ENCODE measurements at regions not wholly inside any gene's neighbourhood (a gene's known extent, or its start where the extent isn't known, plus 50 kb on each side); places are given as distances from the start of the nearest gene placed in this dataset.
"Not testable (repeated sequence)": the region's sequence is repeated elsewhere in the genome, so short reads cannot be mapped to it uniquely, and the experiment has no call there.

DNA sequence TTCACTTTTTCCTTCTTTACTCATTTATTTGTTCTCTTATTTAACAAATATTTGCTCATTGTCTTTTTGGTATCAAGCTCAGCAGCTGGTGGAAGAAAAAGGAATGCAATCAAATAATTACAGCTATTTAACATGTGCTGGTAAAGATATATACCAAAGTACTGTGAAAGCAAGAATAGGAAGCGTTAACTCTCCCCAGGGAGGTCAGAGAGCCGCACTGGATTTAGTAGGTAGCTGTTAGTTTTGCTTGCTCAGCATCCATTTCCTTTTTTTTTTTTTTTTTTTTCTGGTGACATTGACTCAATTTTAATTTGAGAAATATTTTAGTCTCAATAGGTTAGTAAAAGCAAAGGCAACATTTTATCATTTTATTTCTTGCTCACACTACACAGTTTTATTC is 308.5 kb upstream of the MDFIC2 start:
- DNase-seq: no peak

DNA sequence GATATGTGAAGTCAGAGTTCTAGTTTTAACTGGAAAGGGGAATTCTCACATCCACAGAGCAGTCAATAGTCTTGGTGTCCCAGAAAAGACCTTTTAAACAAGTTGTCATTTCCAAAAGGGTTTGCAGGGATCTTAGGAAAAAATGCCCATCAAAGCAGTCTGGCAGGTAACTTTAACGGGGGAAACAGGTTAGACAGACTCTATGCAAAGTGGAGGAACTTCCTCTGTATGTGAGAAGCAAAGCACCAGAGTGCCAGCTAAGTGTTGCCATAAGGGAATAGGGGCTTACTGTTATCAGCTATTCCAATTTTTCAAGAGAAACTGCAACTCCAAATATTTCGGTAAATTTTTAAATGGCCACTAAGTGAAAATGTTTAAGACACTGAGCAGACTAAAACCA is 307.9 kb upstream of the MDFIC2 start:
- no peak for DNase-seq

DNA sequence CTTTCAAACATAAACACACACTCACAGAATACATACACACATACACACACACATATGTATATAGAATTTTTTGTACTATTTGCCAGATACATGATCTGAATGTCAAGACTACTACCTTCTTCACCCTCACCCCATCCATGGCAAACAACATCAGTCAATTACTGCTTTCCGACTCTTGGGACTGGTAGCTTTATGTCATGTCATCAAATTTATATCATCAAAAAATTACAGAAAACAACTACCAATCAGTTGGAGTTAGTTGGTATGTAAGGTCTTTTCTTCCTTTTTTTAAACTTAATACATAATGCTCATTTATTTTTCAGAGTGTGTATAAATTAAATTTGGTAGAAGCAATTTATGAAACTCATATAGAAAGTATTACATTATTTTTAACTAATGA is 305.7 kb upstream of the MDFIC2 start:
- no peak for DNase-seq

DNA sequence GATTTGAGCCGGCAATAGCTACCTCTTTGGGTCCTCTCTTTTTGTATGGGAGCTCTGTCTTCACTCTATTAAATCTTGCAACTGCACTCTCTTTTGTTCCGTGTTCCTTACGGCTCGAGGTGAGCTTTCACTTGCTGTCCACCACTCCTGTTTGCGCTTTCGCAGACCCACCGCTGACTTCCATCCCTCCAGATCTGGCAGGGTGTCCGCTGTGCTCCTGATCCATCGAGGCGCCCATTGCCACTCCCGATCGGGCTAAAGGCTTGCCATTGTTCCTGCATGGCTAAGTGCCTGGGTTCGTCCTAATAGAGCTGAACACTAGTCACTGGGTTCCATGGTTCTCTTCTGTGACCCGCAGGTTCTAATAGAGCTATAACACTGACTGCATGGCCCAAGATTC is 304.9 kb upstream of the MDFIC2 start:
- DNase-seq: not testable (repeated sequence)

DNA sequence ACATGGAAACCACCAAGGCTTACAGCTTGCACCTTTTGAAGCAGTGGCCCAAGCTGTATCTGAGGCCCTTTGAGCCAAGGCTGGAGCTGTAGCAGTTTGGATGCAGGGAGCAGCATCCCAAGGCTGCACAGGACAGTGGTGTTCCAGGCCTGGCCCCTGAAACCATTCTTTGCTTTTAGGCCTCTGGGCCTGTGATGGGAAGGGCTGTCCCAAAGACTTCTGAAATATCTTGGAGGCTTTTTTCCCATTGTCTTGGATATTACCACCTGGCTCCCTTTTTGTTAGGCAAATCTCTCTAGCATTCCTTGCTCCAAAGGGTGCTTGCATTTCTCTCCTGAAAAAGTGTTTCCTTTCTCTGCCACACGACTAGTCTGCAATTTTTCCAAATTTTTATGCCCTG is 302.8 kb upstream of the MDFIC2 start:
- no peak for DNase-seq

DNA sequence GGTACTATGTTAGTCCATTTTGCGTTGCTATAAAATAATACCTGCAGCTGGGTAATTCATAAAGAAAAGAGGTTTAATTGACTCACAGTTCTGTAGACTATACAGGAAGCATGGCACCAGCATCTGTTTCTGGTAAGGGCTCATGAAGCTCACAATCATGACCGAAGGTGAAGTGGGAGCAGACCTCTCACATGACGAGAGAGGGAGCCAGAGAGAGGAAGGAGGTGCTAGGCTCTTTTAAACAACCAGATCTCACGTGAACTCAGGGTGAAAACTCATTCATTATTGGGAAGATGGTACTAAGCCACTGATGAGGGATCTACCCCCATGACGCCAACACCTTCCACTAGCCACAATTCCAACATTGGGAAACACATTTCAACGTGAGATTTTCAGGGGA is 301.7 kb upstream of the MDFIC2 start:
- no peak for DNase-seq

DNA sequence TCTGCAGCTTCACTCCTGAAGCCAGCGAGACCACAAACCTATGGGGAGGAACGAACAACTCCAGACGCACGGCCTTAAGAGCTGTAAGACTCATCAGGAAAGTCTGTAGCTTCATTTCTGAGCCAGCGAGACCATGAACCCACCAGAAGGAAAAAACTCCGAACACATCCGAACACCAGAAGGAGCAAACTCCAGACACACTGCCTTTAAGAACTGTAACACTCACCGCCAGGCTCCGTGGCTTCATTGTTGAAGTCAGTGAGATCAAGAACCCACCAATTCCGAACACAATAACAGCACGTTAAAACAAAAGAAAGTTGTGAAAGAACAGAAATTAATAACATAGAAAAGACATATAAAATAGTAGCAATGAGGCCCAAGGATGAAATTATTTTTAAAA is 300.5 kb upstream of the MDFIC2 start:
- no peak for DNase-seq

DNA sequence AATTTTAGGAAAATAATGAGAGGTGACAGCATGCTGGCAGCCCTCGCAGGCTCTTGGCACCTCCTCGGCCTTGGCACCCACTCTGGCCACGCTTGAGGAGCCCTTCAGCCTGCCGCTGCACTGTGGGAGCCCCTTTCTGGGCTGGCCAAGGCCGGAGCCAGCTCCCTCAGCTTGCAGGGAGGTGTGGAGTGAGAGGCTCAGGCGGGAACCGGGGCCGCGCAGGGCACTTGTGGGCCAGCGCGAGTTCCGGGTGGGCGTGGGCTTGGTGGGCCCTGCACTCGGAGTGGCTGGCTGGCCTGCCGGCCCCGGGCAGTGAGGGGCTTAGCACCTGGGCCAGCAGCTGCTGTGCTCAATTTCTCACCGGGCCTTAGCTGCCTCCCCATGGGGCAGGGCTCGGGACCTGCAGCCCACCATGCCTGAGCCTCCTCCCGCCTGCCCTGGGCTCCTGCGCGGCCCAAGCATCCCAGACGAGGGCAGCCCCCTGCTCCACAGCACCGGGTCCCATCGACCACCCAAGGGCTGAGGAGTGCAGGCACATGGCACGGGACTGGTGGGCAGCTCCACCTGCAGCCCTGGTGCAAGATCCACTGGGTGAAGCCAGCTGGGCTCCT is 299.3 kb upstream of the MDFIC2 start:
- DNase-seq: not testable (repeated sequence)

DNA sequence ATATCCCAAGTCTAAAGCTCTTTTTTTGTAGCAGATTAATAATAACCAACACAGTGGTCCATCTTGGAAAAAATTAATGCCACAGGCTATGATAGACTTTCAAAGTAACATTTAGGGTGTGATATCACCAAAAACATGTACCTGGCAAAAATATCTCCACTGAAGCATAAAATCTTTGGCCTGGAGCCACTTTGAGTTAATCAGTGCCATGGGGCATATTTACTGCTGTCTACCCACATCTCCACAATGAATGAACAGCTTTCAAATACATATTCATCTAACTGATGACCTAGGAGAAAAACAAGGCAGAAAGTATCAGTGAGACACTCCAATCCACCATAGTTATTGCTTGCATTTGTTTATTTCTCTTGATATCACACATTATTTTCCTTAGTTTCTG is 296.0 kb upstream of the MDFIC2 start:
- no peak for DNase-seq

DNA sequence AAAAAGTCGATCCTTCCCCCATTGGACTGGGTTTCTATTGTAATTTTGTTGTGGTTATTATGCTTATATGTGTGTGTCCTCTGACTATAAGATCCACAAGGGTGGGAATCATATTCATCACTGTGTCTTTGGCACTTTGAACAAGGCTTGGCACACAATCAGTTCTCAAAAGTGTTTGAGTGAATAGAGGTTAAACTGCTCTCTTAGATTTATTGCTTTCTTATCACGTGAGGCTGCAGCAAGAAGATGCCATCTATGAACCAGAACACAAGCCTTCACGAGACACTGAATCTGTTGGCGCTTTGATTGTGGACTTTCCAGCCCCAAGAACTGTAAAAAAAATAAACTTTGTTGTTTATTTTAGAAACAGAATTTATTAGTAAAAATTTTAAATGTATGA is 295.0 kb upstream of the MDFIC2 start:
- no peak for DNase-seq

DNA sequence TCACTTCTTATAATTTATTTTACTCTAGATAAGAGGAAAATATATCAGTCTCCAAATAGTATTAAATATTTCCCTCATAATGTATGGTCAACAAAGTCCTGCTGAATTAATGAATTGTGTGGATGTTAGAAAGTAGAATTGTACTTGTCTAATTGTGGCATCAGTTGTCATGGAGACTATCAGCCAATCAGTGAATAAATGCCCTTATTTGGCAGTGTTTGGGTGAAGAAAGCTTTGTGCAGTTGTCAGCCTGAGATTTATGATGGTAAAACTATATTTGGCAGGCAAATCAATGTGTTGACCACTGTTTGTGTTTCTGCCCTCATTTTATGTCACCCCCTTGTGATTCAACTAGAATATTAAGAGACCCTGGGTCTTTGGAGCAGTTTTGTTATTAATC is 293.6 kb upstream of the MDFIC2 start:
- DNase-seq: no peak

DNA sequence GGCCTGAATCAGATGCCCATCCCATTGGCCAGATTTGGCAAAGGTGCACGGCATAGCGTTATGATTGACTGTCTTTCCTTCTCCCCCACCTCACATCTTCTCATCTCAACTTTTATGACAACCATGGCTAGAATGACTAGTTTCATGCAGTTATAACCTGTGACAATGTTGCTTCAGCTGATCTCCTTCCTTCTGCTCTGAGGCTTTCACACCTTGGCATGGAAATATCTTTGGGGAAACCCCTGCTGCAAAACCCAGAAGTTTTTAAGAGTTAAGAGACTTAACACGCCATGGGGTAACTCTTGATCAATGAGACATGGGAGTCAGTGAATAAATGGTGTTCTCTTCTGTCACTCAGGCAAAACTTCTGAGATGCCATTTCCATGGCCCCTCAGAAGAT is 290.7 kb upstream of the MDFIC2 start:
- no peak for DNase-seq

DNA sequence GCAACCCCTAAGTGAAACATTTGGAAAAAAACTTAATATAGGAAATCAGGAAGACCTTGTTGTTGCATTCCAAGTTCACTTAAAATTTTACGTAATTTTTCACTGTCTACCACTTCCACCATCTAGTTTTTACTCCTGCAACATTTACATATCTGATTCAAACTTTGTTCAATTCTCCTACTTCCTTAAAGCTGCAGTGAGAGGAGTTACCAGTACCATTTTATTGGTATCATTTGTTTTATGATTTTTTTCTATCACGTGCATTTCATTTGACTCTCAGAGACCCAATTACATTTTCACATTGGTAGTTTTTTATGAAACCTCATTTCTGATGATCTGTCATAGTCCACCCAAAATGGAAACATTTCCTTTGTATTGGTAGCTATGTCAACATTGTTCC is 284.9 kb upstream of the MDFIC2 start:
- no peak for DNase-seq

DNA sequence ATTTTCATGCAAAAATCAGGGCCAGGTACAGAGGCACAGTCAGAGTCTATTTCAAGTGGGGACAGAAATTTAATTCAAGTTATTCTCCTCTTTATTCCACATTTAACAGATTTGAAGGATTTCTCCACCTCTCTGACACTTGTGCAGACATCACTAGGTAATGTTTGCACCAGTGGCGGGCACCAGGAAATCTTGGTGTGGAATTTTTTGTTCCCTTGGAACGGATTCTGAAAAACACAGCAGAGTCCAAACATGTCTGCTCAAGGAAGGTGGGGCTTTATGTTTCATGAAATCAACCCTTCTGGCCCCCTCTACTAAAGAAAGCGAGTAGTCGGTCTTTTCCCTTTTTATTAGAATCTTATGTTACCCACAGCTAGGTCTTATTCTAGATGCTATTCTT is 271.2 kb upstream of the MDFIC2 start:
- DNase-seq: no peak

DNA sequence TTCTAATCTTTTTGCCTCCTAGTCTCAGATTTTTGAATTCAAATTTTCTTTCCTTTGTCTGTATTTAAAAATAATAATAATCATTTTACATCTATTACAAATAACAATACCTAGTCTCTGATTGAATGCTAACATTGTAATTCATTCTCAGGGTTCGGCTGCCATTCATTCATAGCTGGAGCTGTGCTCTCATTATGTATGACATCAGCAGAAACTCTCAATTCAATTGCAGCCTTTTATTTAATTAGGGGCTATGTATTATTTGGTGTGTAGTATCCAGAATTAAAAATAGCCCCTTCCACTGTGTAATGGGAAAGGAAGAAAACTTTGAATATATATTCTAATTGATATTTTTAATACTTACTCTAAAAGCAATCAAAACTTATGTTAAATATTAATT is 270.4 kb upstream of the MDFIC2 start:
- no peak for DNase-seq

DNA sequence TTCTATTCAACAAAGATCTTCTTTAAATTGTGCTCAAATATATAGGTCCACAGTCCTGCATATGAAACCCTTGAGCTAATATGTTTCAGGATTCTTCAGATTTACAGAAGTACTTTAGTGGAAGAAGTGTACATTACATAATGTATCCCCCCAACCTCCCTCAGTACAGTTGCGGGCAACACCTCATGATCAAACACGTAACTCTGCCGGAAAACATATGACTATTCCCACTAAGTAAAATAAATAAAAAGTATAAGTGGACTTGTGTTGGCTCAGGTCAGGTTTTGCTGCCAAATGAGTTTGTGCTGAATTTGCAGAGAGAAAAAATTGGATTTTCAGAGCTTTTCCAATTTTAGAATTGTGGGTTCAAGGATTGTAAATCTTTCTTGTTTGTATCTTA is 267.6 kb upstream of the MDFIC2 start:
- no peak for DNase-seq

DNA sequence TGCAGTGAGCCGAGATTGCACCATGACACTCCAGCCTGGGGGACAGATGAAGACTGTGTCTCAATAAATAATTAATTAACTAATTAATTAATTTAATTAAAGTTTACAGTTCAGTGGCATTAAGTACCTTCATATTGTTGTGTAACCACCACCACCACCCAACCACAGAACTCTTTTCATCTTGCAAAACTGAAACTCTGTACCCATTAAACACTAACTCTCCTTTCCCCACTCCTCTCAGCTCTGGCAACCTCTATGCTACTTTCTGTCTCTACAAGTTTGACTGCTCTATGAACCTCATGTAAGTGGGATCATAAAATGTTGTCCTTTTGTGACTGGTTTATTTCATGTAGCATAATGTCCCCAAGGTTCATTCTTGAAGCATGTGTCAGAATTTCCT is 259.3 kb upstream of the MDFIC2 start:
- DNase-seq: no peak

DNA sequence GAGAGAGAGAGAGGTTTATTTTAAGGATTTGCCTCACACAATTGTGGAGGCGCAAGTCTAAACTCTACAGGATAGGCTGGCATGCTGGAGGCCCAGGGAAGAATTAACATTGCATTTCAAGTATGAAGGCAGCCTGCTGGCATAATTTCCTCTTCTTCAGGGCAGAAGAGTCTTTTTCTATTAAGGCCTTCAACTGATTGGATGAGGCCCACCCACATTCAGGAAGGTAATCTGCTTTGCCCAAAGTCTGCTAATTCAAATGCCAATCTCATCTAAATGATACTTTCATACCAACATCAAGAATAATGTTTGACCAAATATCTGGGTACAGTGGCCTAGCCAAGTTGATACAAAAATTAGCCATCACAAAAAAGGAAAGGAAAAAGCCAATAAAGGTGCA is 258.1 kb upstream of the MDFIC2 start:
- no peak for DNase-seq

DNA sequence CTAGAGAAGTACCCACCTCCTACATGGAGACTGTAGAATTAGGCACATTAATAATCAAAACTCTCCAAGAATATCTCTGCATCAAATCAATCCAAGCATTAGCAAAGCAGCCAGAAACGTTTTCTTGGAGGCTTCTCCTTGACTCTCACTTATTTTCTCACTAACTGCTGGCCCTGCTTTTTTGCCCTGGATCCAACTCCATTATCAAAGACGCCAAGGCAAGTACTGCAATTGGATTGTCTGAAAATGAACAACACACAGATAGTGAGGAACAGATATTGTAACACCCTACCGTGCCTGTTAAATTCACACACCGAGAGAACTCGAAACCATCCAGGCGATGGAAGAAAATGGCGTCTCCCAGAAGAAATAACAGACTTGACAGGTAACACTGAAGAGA is 256.2 kb upstream of the MDFIC2 start:
- no peak for DNase-seq

DNA sequence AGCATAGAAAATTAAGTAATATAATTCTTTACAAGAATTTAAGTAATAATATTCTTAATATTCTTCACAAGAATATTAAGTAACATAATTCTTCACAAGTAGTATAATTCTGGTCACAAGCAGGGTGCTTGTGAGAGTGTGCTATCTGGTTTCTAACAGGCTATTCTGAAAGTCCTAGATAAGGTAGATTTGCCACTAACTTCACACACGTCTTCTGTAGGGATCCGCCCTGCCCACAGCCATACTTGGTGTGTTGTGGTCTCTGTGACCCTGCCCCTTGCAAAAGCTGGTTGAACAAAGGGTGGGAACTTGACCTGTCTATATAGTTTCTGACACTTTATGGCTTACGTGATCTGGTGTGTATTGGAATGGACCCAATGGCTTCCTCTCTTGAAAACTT is 253.4 kb upstream of the MDFIC2 start:
- no peak for DNase-seq

DNA sequence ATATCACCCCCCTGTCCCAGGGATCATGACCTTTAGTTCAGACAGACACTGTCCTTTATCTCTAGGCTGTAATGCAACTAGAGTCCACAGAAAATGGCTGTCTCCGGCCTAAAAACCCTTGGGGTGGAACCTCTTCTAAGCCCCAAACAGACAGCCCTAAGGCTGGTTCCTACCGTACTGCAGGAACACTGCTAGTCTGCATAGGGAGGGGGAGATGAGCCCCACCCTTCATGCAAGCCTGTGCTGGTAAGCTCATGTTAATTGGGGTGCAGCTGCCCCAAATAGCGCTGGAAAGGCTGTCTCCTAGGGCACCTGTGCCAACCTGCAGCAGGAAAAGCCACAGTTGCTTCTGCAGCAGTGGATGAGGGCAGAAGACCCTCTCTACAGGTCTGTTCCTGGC is 252.1 kb upstream of the MDFIC2 start:
- no peak for DNase-seq

DNA sequence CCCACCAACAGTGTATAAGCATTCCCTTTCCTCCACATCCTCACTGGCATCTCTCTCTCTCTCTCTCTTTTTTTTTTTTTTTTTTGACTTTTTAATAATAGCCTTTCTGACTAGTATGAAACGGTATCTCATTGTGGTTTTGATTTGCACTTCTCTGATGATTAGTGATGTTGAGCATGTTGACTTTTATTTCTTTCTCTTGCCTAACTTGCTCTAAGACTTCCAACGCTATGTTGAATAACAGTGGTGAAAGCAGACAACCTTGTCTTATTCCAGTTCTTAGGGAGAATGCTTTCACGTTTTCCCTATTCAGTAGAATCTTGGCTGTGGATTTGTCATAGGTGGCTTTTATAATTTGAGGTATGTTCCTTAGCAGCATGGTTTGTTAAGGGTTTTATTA is 249.4 kb upstream of the MDFIC2 start:
- DNase-seq: no peak

DNA sequence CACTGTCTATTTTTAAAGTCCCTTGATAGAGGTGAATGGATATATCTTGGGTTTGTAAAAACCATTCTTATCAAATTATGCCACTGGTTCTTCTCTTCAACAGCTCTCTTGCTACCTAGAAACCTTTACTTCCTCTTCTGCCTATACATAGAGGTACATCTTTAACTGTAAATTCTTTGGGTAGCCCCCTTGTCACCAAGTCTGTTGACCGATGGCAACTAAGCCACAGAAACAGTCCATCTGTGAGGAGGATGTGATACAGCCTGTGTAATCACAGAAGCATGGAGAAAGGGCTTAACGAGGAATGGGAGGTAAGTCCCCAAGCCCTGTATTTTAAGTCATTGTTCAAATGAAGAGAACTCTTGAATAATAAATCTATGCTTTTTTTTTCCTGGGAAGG is 246.5 kb upstream of the MDFIC2 start:
- no peak for DNase-seq

DNA sequence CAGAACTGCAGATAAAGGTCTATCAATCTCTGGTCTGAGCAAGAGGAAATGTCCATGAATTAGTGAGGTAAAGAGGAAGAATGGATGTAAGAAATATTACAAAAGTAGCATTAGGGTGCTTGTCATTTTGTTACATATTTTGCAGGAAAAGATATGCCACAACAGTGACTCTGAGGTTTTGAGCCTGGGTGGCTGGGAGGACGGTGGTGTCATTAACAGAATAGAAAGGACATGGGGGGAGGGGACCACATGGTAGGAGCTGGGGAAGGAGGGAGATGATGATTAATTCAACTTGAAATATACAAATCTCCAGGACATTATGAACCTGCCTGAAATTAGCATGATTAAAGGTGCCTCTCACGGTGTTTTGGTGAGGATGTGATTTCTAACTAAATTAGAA is 245.5 kb upstream of the MDFIC2 start:
- DNase-seq: no peak

DNA sequence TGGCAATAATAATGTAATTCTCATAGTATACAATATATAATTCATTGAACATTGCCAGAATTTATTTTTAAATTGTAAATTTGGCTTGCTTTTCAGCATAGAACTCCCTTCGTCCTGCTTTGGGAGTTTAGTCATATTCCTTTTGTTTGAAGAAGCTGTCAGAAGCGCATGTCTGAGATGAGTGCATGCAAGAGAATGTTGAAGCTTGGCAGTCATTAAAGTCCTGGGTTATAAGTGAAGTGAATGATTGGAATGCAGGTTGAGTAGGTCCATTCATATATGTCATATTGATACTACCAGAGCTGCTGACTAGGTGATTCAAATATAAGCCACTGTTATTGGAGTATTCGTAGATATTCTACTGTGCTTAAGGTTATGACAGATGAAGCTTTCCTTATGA is 243.6 kb upstream of the MDFIC2 start:
- no peak for DNase-seq

DNA sequence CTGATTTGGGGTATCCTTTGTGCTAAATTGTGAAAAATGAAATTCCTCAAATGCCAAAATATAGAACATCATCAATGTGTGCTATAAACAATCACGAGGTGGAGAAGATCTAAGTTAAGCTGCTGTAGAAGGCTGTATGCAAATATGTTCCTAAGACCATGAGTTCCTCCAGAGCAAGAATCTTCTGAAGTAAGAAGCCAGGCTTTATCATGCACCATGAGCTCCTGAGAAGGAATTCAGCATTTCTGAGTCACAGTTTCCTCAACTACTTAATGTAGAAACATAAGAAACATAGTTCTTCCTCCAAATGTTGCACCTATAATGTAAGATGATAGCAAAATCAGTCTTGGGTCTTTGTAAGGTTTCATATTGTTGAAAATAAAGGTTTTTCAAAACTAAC is 241.7 kb upstream of the MDFIC2 start:
- DNase-seq: no peak
